ENCODE measurements at regions not wholly inside any gene's neighbourhood (a gene's known extent, or its start where the extent isn't known, plus 50 kb on each side); places are given as distances from the start of the nearest gene placed in this dataset.

DNA sequence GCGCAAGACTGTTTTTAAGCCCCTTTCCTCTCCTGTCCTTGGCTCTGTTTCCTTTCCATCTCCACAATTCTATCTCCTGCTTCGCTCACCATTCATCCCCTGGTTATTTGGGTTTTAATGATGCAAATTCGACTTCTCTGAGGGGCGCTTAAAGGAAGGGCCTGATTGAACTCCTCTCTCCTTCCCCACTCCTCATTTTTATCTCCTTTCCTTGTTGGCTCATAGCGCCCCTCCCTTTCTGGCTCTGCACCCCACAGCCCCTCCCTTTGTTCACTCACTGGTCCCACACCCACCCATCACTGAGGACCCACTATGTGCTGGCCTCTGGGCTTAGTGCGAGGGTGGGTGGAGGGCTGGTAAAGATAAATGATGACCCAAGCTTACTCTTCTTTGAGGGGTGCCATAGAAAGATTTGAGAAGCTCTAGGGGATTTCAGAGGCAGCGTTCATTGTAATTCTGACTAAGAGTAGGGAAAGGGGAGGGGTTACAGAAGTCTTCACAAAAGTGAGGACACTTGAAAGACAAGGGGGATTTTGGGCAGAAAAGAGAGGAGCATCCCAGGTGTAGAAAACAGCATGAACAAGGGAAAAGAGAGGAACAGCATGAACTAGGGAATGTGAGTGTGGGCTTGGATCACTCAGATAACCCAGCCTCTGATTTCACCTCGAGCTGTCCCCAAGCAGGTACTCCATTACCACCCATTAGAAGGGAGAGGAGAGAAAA, 507.8 kb downstream of the CD83 start:
- DNase-seq (ENCODE audit: low read depth), result no peak
- TF ChIP-seq, protein P1, sequence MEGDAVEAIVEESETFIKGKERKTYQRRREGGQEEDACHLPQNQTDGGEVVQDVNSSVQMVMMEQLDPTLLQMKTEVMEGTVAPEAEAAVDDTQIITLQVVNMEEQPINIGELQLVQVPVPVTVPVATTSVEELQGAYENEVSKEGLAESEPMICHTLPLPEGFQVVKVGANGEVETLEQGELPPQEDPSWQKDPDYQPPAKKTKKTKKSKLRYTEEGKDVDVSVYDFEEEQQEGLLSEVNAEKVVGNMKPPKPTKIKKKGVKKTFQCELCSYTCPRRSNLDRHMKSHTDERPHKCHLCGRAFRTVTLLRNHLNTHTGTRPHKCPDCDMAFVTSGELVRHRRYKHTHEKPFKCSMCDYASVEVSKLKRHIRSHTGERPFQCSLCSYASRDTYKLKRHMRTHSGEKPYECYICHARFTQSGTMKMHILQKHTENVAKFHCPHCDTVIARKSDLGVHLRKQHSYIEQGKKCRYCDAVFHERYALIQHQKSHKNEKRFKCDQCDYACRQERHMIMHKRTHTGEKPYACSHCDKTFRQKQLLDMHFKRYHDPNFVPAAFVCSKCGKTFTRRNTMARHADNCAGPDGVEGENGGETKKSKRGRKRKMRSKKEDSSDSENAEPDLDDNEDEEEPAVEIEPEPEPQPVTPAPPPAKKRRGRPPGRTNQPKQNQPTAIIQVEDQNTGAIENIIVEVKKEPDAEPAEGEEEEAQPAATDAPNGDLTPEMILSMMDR (conservative IDR thresholded peaks at IDR 0.05; ENCODE audit: control insufficient read depth, insufficient read depth, low read depth, low read length), result no peak
- H3K4me3 ChIP-seq (ENCODE audit: control insufficient read depth, low read depth, low read length), result no peak overlapping the region

DNA sequence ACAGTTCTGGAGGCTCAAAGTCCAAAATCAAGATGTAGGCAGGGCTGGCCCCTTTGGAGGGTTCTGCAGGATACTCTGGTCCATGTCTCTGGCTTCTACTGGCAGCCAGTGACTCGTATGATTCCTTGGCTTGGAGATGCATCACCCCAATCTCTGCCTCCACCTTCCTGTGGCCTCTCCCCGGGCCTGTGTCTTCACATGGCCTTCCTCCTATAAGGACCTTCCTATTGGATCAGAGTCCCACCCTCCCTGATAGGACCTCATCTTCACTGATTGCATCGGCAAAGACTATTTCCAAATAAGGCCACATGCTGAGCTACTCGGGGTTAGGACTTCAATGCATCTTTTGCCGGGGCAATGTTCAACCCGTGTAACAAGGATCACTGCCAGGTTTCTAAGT, 509.0 kb downstream of the CD83 start:
- TF ChIP-seq, protein P1 (conservative IDR thresholded peaks at IDR 0.05; ENCODE audit: control insufficient read depth, insufficient read depth, low read depth, low read length), result no peak
- no peak for DNase-seq (ENCODE audit: low read depth)
- H3K4me3 ChIP-seq (ENCODE audit: control insufficient read depth, low read depth, low read length), result no peak overlapping the region

DNA sequence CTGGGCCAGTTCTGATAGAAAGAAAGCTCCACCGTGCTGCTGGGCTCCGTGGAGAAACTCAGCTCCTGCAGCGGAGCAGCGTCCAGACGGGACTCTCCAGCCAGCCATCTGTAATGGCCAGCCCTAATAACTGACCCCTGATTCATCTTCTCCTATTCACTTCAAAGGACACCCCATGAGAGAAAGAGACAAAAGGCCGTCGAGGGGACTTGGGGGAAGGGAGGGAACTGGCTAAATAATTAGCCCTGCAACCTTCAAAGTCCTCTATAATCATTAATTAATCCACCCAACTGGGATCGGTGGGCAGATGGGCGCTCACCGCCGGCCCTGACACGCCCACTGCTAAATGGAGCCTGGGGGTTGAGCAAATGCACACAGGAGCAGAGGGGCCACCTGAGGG, 512.4 kb downstream of the CD83 start:
- TF ChIP-seq, protein P1 (conservative IDR thresholded peaks at IDR 0.05; ENCODE audit: control insufficient read depth, insufficient read depth, low read depth, low read length), result no peak
- no peak for DNase-seq (ENCODE audit: low read depth)
- no peak overlapping the region for H3K4me3 ChIP-seq (ENCODE audit: control insufficient read depth, low read depth, low read length)

DNA sequence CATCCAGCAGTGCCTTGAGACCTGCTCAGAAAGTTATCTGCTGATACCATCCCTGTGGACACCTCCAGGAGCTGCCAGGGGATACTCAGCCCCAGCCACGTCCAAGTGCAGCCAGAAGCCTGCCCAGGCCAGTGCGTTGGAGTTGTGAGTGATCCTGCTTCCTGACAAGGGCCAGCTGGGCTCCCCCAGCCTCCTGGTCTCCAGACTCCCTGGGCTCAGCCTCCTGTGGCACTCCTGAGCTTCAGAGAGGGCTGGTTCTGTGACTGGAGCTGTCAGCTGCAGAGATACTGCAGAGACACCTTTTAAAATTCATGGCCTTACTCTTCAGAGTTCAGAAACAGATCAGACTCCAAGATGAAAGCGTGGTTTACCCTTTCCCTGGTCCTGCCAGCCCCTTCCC, 515.9 kb downstream of the CD83 start:
- no peak overlapping the region for H3K4me3 ChIP-seq (ENCODE audit: control insufficient read depth, low read depth, low read length)
- TF ChIP-seq, protein P1 (conservative IDR thresholded peaks at IDR 0.05; ENCODE audit: control insufficient read depth, insufficient read depth, low read depth, low read length), result no peak
- no peak for DNase-seq (ENCODE audit: low read depth)

DNA sequence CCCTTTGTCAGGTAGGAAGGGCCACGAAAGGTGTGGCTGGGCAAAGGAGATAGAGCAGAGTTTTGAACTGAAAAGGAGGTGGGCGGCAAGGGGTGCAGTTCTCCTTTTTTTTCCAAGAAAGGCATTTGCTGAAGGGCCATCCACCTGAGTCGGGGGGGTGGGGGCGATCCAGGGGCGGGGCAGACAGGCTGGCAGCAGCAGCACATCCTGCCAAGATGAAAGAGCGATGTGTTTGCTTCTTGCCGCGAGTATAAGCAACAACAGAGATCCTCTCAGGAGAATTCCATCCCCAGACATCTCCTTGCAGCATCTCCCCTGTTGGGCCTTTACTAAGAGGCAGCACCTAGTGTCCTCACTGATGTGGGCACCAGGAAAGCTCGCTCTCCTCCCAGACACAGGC, 516.5 kb downstream of the CD83 start:
- no peak overlapping the region for H3K4me3 ChIP-seq (ENCODE audit: control insufficient read depth, low read depth, low read length)
- TF ChIP-seq, protein P1 (conservative IDR thresholded peaks at IDR 0.05; ENCODE audit: control insufficient read depth, insufficient read depth, low read depth, low read length), result no peak
- no peak for DNase-seq (ENCODE audit: low read depth)

DNA sequence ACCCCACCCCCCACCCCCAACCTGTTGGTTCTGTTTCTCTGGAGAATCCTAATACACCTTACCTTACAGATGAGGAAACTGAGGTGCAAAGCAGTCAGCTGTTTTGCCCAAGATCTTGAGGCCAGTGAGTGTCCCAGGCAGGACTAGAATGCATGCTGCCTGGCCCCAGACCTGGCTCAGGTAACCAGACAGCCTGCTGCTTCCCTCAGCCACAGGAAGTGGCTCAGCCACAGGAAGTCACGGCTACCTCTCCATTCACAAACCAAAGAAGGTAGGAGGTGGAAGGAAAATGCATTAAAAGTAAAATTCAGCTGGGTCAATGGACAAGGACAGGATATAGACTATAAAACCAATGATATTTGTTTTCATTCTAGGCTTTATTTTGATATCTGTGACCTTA, 517.6 kb downstream of the CD83 start:
- TF ChIP-seq, protein P1 (conservative IDR thresholded peaks at IDR 0.05; ENCODE audit: control insufficient read depth, insufficient read depth, low read depth, low read length), result no peak
- H3K4me3 ChIP-seq (ENCODE audit: control insufficient read depth, low read depth, low read length), result no peak overlapping the region
- no peak for DNase-seq (ENCODE audit: low read depth)

All from fibroblast of mammary gland (primary cell).